ENCODE measurements at regions not wholly inside any gene's neighbourhood (a gene's known extent, or its start where the extent isn't known, plus 50 kb on each side); places are given as distances from the start of the nearest gene placed in this dataset.

- DNase-seq = no peak
These were observed 364.1 kb upstream of the BTBD3 start for GRCh38 chr20:11553603-11554002.

GRCh38 chr20:11555510-11555909, 362.2 kb upstream of the BTBD3 start:
- DNase-seq = no peak

GRCh38 chr20:11556410-11556809, 361.3 kb upstream of the BTBD3 start:
- DNase-seq = no peak

GRCh38 chr20:11564491-11564890, 353.2 kb upstream of the BTBD3 start:
- DNase-seq = no peak

GRCh38 chr20:11569163-11569562, 348.5 kb upstream of the BTBD3 start:
- DNase-seq = no peak

- DNase-seq = no peak
These were observed 344.2 kb upstream of the BTBD3 start for GRCh38 chr20:11573507-11573906.

GRCh38 chr20:11581271-11581670, 336.4 kb upstream of the BTBD3 start:
- no peak for DNase-seq

- DNase-seq = no peak
These were observed 335.6 kb upstream of the BTBD3 start for GRCh38 chr20:11582060-11582459.

GRCh38 chr20:11585752-11586352, 331.8 kb upstream of the BTBD3 start:
- DNase-seq = no peak

GRCh38 chr20:11588875-11589274, 328.8 kb upstream of the BTBD3 start:
- DNase-seq = no peak

GRCh38 chr20:11591965-11592364, 325.7 kb upstream of the BTBD3 start:
- DNase-seq = no peak

- DNase-seq = no peak
These were observed 313.4 kb upstream of the BTBD3 start for GRCh38 chr20:11604339-11604738.

GRCh38 chr20:11607047-11607446, 310.6 kb upstream of the BTBD3 start:
- DNase-seq = no peak

- DNase-seq = no peak
These were observed 309.0 kb upstream of the BTBD3 start for GRCh38 chr20:11608736-11609135.

GRCh38 chr20:11624704-11625103, 293.0 kb upstream of the BTBD3 start:
- DNase-seq = no peak

GRCh38 chr20:11626551-11626950, 291.1 kb upstream of the BTBD3 start:
- no peak for DNase-seq

- DNase-seq = no peak
These were observed 274.8 kb upstream of the BTBD3 start for GRCh38 chr20:11642866-11643265.

- DNase-seq = no peak
These were observed 271.3 kb upstream of the BTBD3 start for GRCh38 chr20:11646359-11646758.

GRCh38 chr20:11650566-11650965, 267.1 kb upstream of the BTBD3 start:
- DNase-seq = no peak

GRCh38 chr20:11651138-11651537, 266.6 kb upstream of the BTBD3 start:
- DNase-seq = no peak

GRCh38 chr20:11651647-11652046, 266.0 kb upstream of the BTBD3 start:
- DNase-seq = no peak

- no peak for DNase-seq
These were observed 265.6 kb upstream of the BTBD3 start for GRCh38 chr20:11652128-11652527.

- DNase-seq = no peak
These were observed 262.9 kb upstream of the BTBD3 start for GRCh38 chr20:11654766-11655165.

- no peak for DNase-seq
These were observed 257.0 kb upstream of the BTBD3 start for GRCh38 chr20:11660673-11661072.

GRCh38 chr20:11671015-11671511, 246.6 kb upstream of the BTBD3 start:
- no peak for DNase-seq

Data from stimulated activated CD4-positive, alpha-beta T cell treated with anti-CD3 and anti-CD28 coated beads, Interleukin-4, amount 100 ng/mL, for 4 hours (primary cell).